ENCODE measurements at regions not wholly inside any gene's neighbourhood (a gene's known extent, or its start where the extent isn't known, plus 50 kb on each side); places are given as distances from the start of the nearest gene placed in this dataset.

- TF ChIP-seq POLR2A (IDR thresholded peaks at IDR 0.05) (no peak), EP300 (IDR thresholded peaks at IDR 0.05) (no peak)
- TF ChIP-seq, protein P1, sequence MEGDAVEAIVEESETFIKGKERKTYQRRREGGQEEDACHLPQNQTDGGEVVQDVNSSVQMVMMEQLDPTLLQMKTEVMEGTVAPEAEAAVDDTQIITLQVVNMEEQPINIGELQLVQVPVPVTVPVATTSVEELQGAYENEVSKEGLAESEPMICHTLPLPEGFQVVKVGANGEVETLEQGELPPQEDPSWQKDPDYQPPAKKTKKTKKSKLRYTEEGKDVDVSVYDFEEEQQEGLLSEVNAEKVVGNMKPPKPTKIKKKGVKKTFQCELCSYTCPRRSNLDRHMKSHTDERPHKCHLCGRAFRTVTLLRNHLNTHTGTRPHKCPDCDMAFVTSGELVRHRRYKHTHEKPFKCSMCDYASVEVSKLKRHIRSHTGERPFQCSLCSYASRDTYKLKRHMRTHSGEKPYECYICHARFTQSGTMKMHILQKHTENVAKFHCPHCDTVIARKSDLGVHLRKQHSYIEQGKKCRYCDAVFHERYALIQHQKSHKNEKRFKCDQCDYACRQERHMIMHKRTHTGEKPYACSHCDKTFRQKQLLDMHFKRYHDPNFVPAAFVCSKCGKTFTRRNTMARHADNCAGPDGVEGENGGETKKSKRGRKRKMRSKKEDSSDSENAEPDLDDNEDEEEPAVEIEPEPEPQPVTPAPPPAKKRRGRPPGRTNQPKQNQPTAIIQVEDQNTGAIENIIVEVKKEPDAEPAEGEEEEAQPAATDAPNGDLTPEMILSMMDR (IDR thresholded peaks at IDR 0.05), result no peak
Measured at GRCh38 chrX:22737541-22737940, 262.2 kb upstream of the DDX53 start.

Data from sigmoid colon (tissue), 4 donors.